ENCODE measurements at regions not wholly inside any gene's neighbourhood (a gene's known extent, or its start where the extent isn't known, plus 50 kb on each side); places are given as distances from the start of the nearest gene placed in this dataset.
A peak's percentile ranks its signal among the peaks of the same experiment; 100 is the strongest.

GRCh38 chr7:112938863-112939573 lies 147.6 kb downstream of the GPR85 start:
- DNase-seq (ENCODE audit: low read depth) = no peak
- POLR2A ChIA-PET = no interaction called here
- H3K36me3 ChIP-seq (ENCODE audit: control insufficient read depth, insufficient read depth, low read length) = no peaks in the 10 kb centered on the region
- TF ChIP-seq, protein P1, sequence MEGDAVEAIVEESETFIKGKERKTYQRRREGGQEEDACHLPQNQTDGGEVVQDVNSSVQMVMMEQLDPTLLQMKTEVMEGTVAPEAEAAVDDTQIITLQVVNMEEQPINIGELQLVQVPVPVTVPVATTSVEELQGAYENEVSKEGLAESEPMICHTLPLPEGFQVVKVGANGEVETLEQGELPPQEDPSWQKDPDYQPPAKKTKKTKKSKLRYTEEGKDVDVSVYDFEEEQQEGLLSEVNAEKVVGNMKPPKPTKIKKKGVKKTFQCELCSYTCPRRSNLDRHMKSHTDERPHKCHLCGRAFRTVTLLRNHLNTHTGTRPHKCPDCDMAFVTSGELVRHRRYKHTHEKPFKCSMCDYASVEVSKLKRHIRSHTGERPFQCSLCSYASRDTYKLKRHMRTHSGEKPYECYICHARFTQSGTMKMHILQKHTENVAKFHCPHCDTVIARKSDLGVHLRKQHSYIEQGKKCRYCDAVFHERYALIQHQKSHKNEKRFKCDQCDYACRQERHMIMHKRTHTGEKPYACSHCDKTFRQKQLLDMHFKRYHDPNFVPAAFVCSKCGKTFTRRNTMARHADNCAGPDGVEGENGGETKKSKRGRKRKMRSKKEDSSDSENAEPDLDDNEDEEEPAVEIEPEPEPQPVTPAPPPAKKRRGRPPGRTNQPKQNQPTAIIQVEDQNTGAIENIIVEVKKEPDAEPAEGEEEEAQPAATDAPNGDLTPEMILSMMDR (IDR thresholded peaks at IDR 0.05; ENCODE audit: insufficient read depth, low read depth, low read length) = no peak
- peak overlapping the region; percentile 60 for H3K4me3 ChIP-seq (ENCODE audit: low read depth, low read length)
- CTCF ChIA-PET = interaction anchor here (1.1 kb wide), 1 partner anchor 40 kb away, joined by 3 read pairs; no protein-coding TSS in a partner anchor
- no peaks in the 10 kb centered on the region for H3K27me3 ChIP-seq (ENCODE audit: control insufficient read depth, insufficient read depth, low read length)

- H3K4me3 ChIP-seq (ENCODE audit: low read depth, low read length) = peak overlapping the region; percentile 60
- H3K36me3 ChIP-seq (ENCODE audit: control insufficient read depth, insufficient read depth, low read length) = no peaks in the 10 kb centered on the region
- TF ChIP-seq, protein P1 (IDR thresholded peaks at IDR 0.05; ENCODE audit: insufficient read depth, low read depth, low read length) = no peak
- DNase-seq (ENCODE audit: low read depth) = peak; percentile 40
- H3K27me3 ChIP-seq (ENCODE audit: control insufficient read depth, insufficient read depth, low read length) = no peaks in the 10 kb centered on the region
- ChIA-PET CTCF (no interaction called here), POLR2A (no interaction called here)
These were observed 147.6 kb upstream of the TMEM168 start for GRCh38 chr7:112937651-112938415.

DNA sequence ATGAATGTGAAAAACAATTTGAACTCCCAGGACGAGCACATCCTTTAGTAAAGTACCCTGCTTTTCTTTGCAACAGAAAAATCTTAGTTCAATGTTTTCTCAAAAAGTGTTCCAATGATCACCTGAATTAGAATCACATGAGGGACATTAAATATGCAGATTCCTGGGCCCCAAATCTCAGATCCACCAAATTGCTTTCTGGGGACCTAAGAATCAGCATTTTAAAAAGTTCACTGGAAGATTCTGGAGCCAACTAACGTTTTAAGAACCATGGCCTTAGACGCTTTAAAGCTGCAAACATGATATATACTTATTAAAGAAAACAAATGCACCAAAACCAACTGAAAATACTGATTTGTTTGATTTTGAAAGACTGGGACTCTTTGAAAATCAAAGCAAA lies 143.4 kb upstream of the TMEM168 start:
- ChIA-PET POLR2A (no interaction called here), CTCF (no interaction called here)
- no peak for DNase-seq (ENCODE audit: low read depth)
- H3K36me3 ChIP-seq (ENCODE audit: control insufficient read depth, insufficient read depth, low read length) = no peaks in the 10 kb centered on the region; the same call in 1 of the 2 replicates
- H3K27me3 ChIP-seq (ENCODE audit: control insufficient read depth, insufficient read depth, low read length) = no peaks in the 10 kb centered on the region
- no peak overlapping the region for H3K4me3 ChIP-seq (ENCODE audit: low read depth, low read length)
- TF ChIP-seq, protein P1 (IDR thresholded peaks at IDR 0.05; ENCODE audit: insufficient read depth, low read depth, low read length) = no peak

DNA sequence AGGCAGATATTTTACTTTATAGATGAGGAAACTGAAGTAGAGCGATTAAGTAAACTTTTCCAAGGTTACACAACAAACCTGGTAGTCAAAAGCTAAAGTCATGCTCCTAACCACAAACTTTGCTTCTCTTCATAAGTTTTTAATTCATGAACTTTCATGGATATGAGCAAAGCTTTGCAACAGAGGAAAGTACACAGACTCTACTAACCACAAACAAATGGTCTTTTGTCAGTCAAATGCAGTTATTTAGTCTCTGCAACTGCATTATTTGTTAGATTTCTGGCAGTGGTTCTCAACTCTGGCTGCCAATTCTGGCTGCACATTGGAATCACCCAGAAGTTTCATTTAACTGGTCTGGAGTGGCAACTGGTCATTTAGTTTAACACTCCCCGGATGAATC lies 140.6 kb upstream of the TMEM168 start:
- ChIA-PET POLR2A (interaction anchor here (0.5 to 0.7 kb wide), 2 partner anchors 143 to 1723 kb away, joined by 3 to 4 read pairs; no protein-coding TSS in a partner anchor), CTCF (no interaction called here)
- peak; percentile 49 for DNase-seq (ENCODE audit: low read depth)

DNA sequence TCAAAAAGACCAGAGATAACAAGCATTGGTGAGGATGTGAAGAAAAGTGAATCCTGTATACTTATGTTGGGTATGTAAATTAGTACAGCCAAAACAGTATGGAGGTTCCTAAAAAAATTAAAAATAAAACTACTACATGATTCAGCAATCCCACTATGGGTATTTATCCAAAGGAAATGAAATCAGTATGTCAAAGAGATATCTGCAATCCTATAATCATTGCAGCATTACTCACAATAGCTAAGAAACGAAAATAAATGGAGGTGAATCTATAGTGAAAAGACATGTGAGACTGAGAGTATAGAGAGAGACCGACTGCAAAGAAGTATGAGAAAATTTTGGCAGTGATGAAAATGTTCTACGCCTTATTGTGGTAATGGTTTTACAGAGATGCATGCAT lies 139.2 kb upstream of the TMEM168 start:
- H3K27me3 ChIP-seq (ENCODE audit: control insufficient read depth, insufficient read depth, low read length) = no peaks in the 10 kb centered on the region
- DNase-seq (ENCODE audit: low read depth) = no peak
- no peaks in the 10 kb centered on the region; the same call in 1 of the 2 replicates for H3K36me3 ChIP-seq (ENCODE audit: control insufficient read depth, insufficient read depth, low read length)
- no peak overlapping the region for H3K4me3 ChIP-seq (ENCODE audit: low read depth, low read length)
- CTCF ChIA-PET = interaction anchor here (0.7 kb wide), 1 partner anchor 70 kb away, joined by 3 read pairs; no protein-coding TSS in a partner anchor
- TF ChIP-seq, protein P1 (IDR thresholded peaks at IDR 0.05; ENCODE audit: insufficient read depth, low read depth, low read length) = no peak
- POLR2A ChIA-PET = no interaction called here

More for the DNA sequence above, 140.6 kb upstream of the TMEM168 start:
- Histone ChIP-seq H3K27me3 (ENCODE audit: control insufficient read depth, insufficient read depth, low read length) (no peaks in the 10 kb centered on the region), H3K4me3 (ENCODE audit: low read depth, low read length) (no peak overlapping the region), H3K36me3 (ENCODE audit: control insufficient read depth, insufficient read depth, low read length) (no peaks in the 10 kb centered on the region; the same call in 1 of the 2 replicates)
- TF ChIP-seq, protein P1 (IDR thresholded peaks at IDR 0.05; ENCODE audit: insufficient read depth, low read depth, low read length) = no peak
